ENCODE measurements at regions not wholly inside any gene's neighbourhood (a gene's known extent, or its start where the extent isn't known, plus 50 kb on each side); places are given as distances from the start of the nearest gene placed in this dataset.
"Not testable (repeated sequence)": the region's sequence is repeated elsewhere in the genome, so short reads cannot be mapped to it uniquely, and the experiment has no call there.

- Histone ChIP-seq H3F3A (ENCODE audit: insufficient read depth, low read length) (no peaks in the 10 kb centered on the region), H3K27ac (ENCODE audit: low read length) (no peak overlapping the region), H3K4me3 (ENCODE audit: low read length) (no peak overlapping the region), H2AFZ (ENCODE audit: low read length) (no peak overlapping the region), H3K9ac (ENCODE audit: low read length) (no peak overlapping the region), H3K79me2 (ENCODE audit: low read length) (no peaks in the 10 kb centered on the region), H4K20me1 (ENCODE audit: insufficient read depth, low read length) (no peaks in the 10 kb centered on the region), H3K4me1 (ENCODE audit: low read length) (no peaks in the 10 kb centered on the region), H3K27me3 (replicated peaks; ENCODE audit: insufficient read depth, low read length) (no peaks in the 10 kb centered on the region), H3K36me3 (replicated peaks; ENCODE audit: insufficient read depth, low read length) (no peaks in the 10 kb centered on the region), H3K4me2 (ENCODE audit: low read depth, low read length) (no peak overlapping the region), H3K9me3 (replicated peaks; ENCODE audit: insufficient read depth, low read length) (no peaks in the 10 kb centered on the region), H3K9me2 (replicated peaks; ENCODE audit: insufficient read depth, low read length) (no peaks in the 10 kb centered on the region)
- TF ChIP-seq CTCF (IDR thresholded peaks at IDR 0.05; ENCODE audit: low read length) (no peak), EZH2 (optimal IDR thresholded peaks at IDR 0.05; ENCODE audit: low read depth, low read length) (no peak), EZH2phosphoT487 (IDR thresholded peaks at IDR 0.05; ENCODE audit: low read length) (no peak)
- DNase-seq, result no peak
Observed at GRCh38 chr4:162977788-162978187, 188.9 kb downstream of the NAF1 start.

- Histone ChIP-seq H3K4me1 (ENCODE audit: low read length) (no peaks in the 10 kb centered on the region), H3K9me2 (replicated peaks; ENCODE audit: insufficient read depth, low read length) (no peaks in the 10 kb centered on the region), H2AFZ (ENCODE audit: low read length) (no peak overlapping the region), H3K4me3 (ENCODE audit: low read length) (no peak overlapping the region), H3K27me3 (replicated peaks; ENCODE audit: insufficient read depth, low read length) (no peaks in the 10 kb centered on the region), H3K36me3 (replicated peaks; ENCODE audit: insufficient read depth, low read length) (no peaks in the 10 kb centered on the region), H3F3A (ENCODE audit: insufficient read depth, low read length) (no peaks in the 10 kb centered on the region), H3K9me3 (replicated peaks; ENCODE audit: insufficient read depth, low read length) (no peaks in the 10 kb centered on the region), H3K9ac (ENCODE audit: low read length) (no peak overlapping the region), H3K27ac (ENCODE audit: low read length) (no peak overlapping the region), H3K4me2 (ENCODE audit: low read depth, low read length) (no peak overlapping the region), H3K79me2 (ENCODE audit: low read length) (no peaks in the 10 kb centered on the region), H4K20me1 (ENCODE audit: insufficient read depth, low read length) (no peaks in the 10 kb centered on the region)
- TF ChIP-seq EZH2 (optimal IDR thresholded peaks at IDR 0.05; ENCODE audit: low read depth, low read length) (no peak), EZH2phosphoT487 (IDR thresholded peaks at IDR 0.05; ENCODE audit: low read length) (no peak), CTCF (IDR thresholded peaks at IDR 0.05; ENCODE audit: low read length) (no peak)
- DNase-seq, result no peak
Observed at GRCh38 chr4:162972661-162973330, 193.9 kb downstream of the NAF1 start.

- Histone ChIP-seq H3K4me3 (ENCODE audit: low read length) (no peak overlapping the region), H3K4me1 (ENCODE audit: low read length) (no peaks in the 10 kb centered on the region), H2AFZ (ENCODE audit: low read length) (no peak overlapping the region), H3K4me2 (ENCODE audit: low read depth, low read length) (no peak overlapping the region), H3K36me3 (replicated peaks; ENCODE audit: insufficient read depth, low read length) (no peaks in the 10 kb centered on the region), H3K9me3 (replicated peaks; ENCODE audit: insufficient read depth, low read length) (no peaks in the 10 kb centered on the region), H4K20me1 (ENCODE audit: insufficient read depth, low read length) (no peaks in the 10 kb centered on the region), H3K27me3 (replicated peaks; ENCODE audit: insufficient read depth, low read length) (no peaks in the 10 kb centered on the region), H3K27ac (ENCODE audit: low read length) (no peak overlapping the region), H3K9me2 (replicated peaks; ENCODE audit: insufficient read depth, low read length) (no peaks in the 10 kb centered on the region), H3K9ac (ENCODE audit: low read length) (no peak overlapping the region), H3F3A (ENCODE audit: insufficient read depth, low read length) (no peaks in the 10 kb centered on the region), H3K79me2 (ENCODE audit: low read length) (no peaks in the 10 kb centered on the region)
- TF ChIP-seq EZH2 (optimal IDR thresholded peaks at IDR 0.05; ENCODE audit: low read depth, low read length), result no peak
- no peak for TF ChIP-seq EZH2phosphoT487 (IDR thresholded peaks at IDR 0.05; ENCODE audit: low read length)
- TF ChIP-seq CTCF (IDR thresholded peaks at IDR 0.05; ENCODE audit: low read length), result no peak
- DNase-seq, result no peak
Observed at GRCh38 chr4:162969194-162969593, 197.5 kb downstream of the NAF1 start.

- not testable (repeated sequence) for H3F3A ChIP-seq (ENCODE audit: insufficient read depth, low read length); H3K9me2 ChIP-seq (replicated peaks; ENCODE audit: insufficient read depth, low read length); DNase-seq; H3K4me2 ChIP-seq (ENCODE audit: low read depth, low read length); H3K9me3 ChIP-seq (replicated peaks; ENCODE audit: insufficient read depth, low read length); H4K20me1 ChIP-seq (ENCODE audit: insufficient read depth, low read length); H3K27me3 ChIP-seq (replicated peaks; ENCODE audit: insufficient read depth, low read length); H2AFZ ChIP-seq (ENCODE audit: low read length); H3K36me3 ChIP-seq (replicated peaks; ENCODE audit: insufficient read depth, low read length); H3K27ac ChIP-seq (ENCODE audit: low read length); H3K4me3 ChIP-seq (ENCODE audit: low read length); H3K9ac ChIP-seq (ENCODE audit: low read length); H3K79me2 ChIP-seq (ENCODE audit: low read length); H3K4me1 ChIP-seq (ENCODE audit: low read length)
Observed at GRCh38 chr4:162965978-162966377, 200.7 kb downstream of the NAF1 start.
